Ramos (cell line): ENCODE measurements at regions not wholly inside any gene's neighbourhood (a gene's known extent, or its start where the extent isn't known, plus 50 kb on each side); places are given as distances from the start of the nearest gene placed in this dataset.

Experiments used
- in situ Hi-C: fragments of 300-500 bp; cut with MboI; formaldehyde crosslinking; loops from one replicate; pipeline ENCODE4 v1.14.3; 2022; ENCODE audit warnings: low sequenced_read_pairs; ENCODE audit not compliant: unreplicated experiment

- in situ Hi-C loops: no loop called here
Measured at GRCh38 chr18:2411381-2411960, 159.8 kb downstream of the METTL4 start.

GRCh38 chr18:2412281-2412680 lies 159.0 kb downstream of the METTL4 start:
- in situ Hi-C loops: no loop called here

- in situ Hi-C loops: no loop called here
Measured at GRCh38 chr18:2412996-2413751, 158.1 kb downstream of the METTL4 start.

GRCh38 chr18:2414235-2414634 lies 157.1 kb downstream of the METTL4 start:
- in situ Hi-C loops: no loop called here

GRCh38 chr18:2415656-2416055 lies 155.6 kb downstream of the METTL4 start:
- in situ Hi-C loops: no loop called here

GRCh38 chr18:2417861-2418610 lies 153.3 kb downstream of the METTL4 start:
- in situ Hi-C loops: no loop called here

- in situ Hi-C loops: no loop called here
Measured at GRCh38 chr18:2420367-2420766, 150.9 kb downstream of the METTL4 start.

- in situ Hi-C loops: no loop called here
Measured at GRCh38 chr18:2423761-2424160, 147.5 kb downstream of the METTL4 start.

GRCh38 chr18:2424420-2424819 lies 146.9 kb downstream of the METTL4 start:
- in situ Hi-C loops: no loop called here

- in situ Hi-C loops: no loop called here
Measured at GRCh38 chr18:2425426-2426317, 145.6 kb downstream of the METTL4 start.

- in situ Hi-C loops: no loop called here
Measured at GRCh38 chr18:2430191-2430590, 141.1 kb downstream of the METTL4 start.

- in situ Hi-C loops: no loop called here
Measured at GRCh38 chr18:2431806-2432205, 139.5 kb downstream of the METTL4 start.

GRCh38 chr18:2433366-2433765 lies 137.9 kb downstream of the METTL4 start:
- in situ Hi-C loops: no loop called here

GRCh38 chr18:2441544-2441943 lies 129.8 kb downstream of the METTL4 start:
- in situ Hi-C loops: no loop called here

- in situ Hi-C loops: no loop called here
Measured at GRCh38 chr18:2442006-2442405, 129.3 kb downstream of the METTL4 start.

- in situ Hi-C loops: no loop called here
Measured at GRCh38 chr18:2442726-2443275, 128.5 kb downstream of the METTL4 start.

GRCh38 chr18:2444201-2444875 lies 127.0 kb downstream of the METTL4 start:
- in situ Hi-C loops: no loop called here

- in situ Hi-C loops: no loop called here
Measured at GRCh38 chr18:2448565-2449151, 122.6 kb downstream of the METTL4 start.

- in situ Hi-C loops: no loop called here
Measured at GRCh38 chr18:2451556-2451955, 119.7 kb downstream of the METTL4 start.
